HG03342 (cell line): ENCODE measurements at regions not wholly inside any gene's neighbourhood (a gene's known extent, or its start where the extent isn't known, plus 50 kb on each side); places are given as distances from the start of the nearest gene placed in this dataset.
"Not testable (repeated sequence)": the region's sequence is repeated elsewhere in the genome, so short reads cannot be mapped to it uniquely, and the experiment has no call there.

Experiments
- ATAC-seq: cut with Tn5 transposase; IDR thresholded peaks from one replicate; pipeline ENCODE4 v1.9.1; 2021; ENCODE audit warnings: mild to moderate bottlenecking, moderate library complexity; ENCODE audit not compliant: unreplicated experiment

DNA sequence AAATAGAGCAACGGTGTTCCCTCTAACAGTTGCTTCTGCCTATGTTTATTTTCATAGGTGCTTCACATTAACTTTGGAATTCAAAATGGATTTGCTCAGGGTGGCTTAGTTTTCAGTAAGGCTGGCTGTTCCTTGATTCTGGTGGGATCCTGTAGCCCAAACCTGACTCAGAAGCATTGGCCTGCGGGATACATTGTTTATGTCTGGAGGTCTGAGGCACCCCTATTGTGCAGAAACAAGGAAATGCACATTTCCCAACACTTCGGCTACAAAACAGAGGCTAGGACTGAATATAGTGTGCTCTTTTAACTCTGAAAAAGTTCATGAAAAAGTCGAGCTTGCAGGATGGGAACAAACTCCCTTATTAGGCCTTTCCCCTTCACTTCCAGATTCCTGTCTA is 133.8 kb upstream of the F3 start:
- no peak for ATAC-seq

DNA sequence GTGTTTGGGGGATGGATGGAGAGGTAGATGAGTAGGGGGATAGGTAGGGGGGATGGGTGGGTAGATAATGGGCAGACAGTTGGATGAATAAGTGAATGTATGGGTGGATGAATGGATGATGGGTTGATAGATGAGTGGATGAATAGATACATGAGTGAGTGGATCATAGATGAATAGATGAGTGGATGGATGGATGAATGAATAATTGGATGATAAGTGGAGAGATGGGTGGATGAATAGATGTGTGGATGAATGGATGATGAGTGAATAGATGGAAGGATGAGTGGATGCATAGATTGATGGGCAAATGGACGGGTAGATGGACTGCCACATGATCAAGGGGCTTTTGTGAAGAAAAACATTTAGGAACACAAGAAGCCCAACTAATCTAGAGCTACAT is 133.3 kb upstream of the F3 start:
- ATAC-seq, result no peak

DNA sequence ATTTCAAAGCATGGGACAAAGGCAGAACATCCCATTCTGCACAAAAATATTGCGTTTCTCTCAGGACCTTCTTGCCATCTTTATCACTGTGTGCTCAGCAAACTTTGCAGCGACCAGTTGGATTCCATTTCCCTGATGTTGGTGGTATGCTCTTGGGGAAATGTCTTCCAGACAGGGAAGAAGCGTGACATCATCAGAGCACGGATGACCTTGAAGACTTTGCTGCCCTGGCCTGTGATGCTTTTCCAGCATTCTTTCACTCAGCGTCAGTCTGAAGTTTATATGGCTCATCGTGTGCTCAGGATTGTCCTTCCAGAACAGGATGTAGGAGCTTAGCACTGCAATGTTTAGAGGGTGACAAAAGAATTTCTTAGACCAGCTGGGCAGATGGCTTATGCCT is 131.4 kb upstream of the F3 start:
- no peak for ATAC-seq

DNA sequence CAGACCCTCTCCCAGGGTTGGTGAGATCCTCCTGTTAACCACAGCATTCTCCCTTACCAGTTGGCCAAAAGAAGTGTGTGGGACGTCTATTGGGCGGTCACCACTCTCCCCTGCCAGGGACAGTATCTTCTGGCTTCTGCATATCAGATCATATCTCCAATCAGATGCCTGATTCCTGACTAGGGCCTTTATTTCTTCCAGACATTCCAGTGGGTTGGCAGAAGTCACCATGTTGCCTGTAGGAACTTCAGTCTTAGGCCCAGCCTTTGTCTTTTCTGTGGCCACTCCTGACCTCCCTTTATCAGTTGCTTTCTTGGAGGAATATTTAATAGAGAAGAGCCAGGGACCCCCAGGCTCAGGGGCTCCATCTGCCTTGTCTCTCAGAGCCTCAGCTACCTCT is 130.4 kb upstream of the F3 start:
- no peak for ATAC-seq

DNA sequence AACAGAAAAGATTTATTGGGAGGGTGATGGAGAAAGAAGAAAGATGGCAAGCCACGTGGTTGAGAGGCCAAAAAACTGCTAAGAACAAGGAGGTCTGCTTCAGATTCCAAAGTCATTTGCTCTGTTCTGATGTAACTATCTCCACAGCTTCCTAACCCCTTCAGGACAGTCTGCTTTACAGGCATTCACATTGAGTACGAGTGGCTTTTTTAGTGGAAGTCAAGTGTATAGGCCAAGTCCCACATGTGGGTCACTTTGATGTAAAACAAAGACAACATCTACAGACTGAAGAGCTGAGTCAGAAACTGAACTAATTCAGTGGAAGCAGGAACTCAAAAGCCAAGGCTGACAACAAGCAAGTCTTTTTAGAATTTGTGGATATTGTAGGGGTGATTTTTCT is 128.7 kb upstream of the F3 start:
- ATAC-seq, result no peak

DNA sequence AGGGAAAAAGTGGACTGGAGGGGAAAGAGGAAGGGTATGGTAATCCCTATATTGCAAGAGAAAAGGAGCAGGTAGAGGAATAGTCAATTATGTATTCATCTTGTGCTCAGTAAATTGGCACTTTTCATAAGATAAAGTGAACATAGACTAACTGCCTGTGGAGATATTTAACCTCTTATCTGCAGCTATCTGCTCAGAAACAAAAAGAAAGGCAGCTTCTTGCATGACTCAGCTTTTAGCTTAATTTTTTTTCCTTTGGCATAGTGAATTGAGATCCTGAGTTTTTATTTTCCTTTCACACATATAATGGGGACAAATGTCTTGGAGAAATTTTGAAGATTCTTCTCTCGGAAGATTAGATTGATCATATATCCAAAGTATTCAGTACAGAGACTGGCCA is 127.6 kb upstream of the F3 start:
- no peak for ATAC-seq

DNA sequence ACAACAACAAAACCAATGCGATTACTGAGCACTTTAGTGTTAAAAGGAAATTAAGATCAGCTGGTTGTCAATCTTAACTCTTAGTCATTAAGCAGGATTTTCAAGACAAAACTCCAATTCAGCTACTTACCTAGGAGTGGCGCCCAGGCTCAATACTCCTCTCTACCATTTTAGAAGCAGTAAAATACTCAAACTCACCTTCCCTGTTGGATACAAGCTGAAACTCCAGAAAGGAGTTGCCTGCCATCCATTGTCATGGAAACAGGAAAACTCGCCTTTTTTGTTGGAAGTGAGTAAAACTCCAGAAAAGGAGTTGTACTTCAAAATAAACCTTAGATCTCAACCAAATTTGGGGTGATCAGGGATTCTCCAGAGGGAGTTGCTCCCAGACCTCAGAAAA is 127.0 kb upstream of the F3 start:
- ATAC-seq, result no peak

DNA sequence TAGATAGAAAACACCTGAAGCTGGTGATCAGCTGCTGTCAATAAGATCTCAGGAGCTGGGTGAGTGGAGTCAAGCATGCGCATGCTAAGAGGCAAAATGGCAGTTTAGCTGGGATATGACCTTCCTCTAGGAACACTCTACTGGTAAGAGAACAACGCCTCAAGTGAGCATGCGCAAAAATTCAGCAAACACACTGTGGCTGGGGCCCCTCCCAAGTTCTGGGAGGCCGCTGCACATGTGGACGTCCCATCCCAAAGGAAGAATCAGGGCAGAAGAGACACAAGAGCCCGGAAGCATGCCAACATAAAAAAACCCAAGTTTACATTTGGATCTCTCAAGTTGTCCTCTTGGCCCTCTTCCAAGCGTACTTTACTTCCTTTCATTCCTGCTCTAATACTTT is 126.3 kb upstream of the F3 start:
- ATAC-seq, result no peak

DNA sequence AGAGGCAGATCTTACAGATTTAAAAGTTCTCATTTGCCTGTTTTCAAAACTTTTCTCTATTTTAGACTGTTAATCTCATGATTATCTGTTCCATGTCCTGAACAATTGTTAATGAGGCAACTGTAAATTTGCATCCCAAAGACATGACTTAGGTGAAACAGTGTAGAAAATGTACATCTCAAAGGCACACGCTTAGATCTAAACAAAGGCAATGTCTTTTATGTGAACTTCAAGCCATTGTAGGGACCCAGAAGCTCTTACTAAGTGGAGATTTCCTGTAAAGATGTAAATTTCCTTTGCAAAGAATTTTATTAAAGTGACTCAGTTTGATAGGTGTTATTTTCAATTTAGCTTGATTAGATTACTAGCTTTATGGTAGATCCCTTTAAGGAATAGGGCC is 125.2 kb upstream of the F3 start:
- no peak for ATAC-seq

DNA sequence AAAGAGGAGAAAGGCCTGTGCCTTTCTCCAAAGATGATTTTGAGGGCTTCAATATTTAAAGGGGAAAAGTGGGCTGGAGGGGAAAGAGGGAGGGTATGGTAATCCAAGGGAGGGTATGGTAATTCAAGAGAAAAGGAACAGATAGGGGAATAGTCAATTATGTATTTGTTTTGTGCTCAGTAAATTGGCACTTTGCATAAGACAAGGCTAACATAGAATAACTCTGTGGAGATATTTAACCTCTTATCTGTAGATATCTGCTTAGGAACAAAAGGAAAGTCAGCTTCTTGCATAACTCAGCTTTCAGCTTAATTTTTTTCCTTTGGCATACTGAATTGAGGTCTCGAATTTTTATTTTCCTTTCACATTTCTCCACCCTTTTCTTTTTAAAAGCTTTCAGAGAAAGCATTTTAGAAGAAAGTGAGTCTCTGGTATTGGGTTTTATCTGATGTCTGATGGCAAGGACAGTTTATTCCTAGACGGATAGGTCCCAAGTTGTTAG is 119.9 kb upstream of the F3 start:
- ATAC-seq, result no peak

DNA sequence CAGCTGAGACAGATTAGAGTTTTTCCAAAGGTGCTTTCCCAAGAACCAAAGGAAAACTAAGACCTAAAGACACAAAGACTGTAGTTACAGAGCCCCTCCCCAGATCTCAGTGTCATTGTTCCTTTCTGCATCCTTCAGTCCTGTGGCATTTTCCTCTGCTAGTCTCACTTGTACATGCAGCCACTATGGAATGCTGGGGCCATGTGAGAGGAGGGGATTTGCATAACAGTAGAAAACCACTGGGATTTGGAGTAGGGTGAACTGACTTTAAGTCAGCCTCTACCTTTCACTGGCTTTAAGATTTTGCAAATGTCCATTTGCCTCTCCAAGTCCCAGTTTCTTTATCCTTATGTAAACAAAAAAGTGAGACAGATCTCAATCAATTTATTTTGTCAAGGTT is 119.4 kb upstream of the F3 start:
- ATAC-seq, result no peak

DNA sequence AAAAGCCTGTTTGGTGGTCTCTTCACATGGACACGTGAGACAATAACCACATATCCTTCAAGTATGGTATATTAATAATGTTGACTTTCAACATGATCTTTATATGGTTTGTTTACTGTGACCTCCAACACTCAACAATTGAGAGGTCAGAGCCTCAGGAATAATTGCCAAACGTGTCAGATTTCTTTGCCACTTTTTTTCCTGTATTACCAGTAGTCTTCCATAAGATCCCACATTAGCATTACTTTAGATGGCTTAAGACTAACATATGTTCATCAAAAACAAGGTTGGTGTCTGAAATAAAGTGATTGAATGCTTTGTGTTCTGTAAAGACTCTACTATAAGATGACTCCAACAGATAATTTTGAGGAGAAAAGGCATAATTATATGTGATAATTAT is 118.7 kb upstream of the F3 start:
- no peak for ATAC-seq

DNA sequence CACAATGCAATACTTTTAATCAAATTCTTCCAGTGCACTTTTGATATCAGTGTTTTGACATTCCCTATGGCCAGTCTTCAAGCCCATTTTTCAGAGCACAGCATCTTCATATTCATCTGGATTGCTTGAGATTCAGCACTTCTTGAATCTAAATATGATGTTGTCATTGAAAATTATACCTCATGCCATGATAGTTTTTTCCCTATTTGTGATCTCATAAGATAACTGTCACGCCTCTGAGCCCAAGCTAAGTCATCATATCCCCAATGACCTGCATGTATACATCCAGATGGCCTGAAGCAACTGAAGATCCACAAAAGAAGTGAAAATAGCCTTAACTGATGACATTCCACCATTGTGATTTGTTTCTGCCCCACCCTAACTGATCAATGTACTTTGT is 117.6 kb upstream of the F3 start:
- ATAC-seq, result not testable (repeated sequence)

DNA sequence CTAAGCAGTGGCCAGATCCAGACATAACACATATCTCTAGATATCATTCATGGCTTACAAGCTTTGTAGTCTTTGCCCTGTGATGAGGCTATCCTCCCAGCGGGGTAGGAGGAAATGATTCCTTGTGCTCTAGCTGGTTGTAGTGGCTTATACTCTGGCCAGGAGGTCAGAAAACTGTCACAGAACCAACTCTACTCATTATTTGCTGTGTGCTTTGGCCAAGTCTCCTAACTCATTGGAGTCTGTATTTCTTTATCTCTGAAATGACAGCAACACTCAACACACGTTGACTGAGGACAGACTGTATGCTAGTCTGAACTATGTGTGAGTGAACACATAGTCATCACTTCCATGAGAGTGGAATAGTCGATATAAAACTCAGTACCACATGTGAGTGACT is 116.7 kb upstream of the F3 start:
- ATAC-seq, result no peak

DNA sequence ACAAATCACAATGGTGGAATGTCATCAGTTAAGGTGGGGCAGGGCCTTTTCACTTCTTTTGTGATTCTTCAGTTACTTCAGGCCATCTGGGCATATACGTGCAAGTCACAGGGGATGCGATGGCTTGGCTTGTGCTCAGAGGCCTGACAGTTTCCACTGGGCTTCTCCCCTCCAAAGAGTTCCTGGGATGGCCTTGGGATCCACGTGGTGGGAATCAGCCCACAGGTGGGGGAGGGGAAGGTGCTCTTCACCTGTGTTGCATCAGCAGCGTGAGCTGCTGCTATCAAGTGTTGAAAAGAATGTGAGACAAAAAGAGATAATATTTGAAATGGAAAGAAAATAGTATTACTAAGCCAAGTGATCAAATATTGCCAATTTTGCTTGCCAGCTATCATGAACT is 116.2 kb upstream of the F3 start:
- ATAC-seq, result not testable (repeated sequence)

DNA sequence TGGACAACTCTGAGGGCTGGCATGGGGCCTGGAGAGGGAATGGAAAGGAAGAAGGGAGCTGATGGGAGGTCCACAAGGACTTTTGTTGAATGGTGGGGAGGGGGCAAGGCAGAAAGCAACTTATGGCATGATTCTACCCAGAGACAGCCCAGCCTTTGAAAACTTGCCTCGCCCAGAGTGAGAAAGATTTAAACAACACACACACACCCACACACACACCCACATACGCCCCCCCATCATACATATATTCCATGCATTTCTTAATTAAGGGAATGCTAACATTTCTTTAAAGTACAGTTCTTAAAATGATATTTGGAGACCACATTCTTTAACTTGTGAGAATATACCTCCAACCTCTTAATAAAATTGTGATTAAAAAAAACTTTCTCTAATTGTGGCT is 115.4 kb upstream of the F3 start:
- ATAC-seq, result no peak

DNA sequence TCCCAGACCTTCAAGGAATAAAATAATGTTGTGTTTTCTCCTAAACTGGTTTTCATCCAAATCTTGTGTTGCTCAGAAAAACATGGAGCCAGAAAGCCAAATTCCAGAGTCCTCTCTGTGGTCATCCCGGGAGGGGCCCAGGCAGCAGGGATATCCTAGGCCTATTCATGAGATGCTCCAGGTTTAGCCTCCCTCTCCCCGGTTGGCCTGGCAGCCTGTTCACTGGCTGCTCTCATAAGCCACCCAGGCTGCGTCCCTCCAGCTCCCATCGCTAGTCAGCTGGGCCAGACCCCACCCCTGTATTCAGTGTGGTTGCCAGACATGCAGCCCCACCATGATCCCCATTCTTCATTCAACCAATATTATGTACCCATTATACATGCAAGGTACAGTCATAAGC is 113.4 kb upstream of the F3 start:
- ATAC-seq, result no peak

DNA sequence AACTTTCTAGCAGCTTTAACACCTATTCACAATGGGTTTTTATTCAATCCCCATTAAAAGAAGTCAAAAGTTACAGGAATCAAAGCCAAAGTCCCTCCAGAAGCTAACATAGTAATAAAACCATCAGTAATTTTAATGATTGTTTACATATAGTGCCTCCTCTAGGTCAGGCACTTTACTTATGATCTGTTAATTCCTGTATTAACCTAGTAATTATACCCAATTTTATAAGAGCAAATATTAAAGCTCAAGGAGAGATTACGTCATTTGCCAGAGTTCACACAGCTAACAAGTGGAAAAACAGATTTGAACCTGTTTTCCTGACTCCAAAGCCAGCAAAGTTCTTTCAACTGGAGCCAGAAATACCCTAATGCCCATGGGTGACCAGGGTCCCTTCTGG is 112.9 kb upstream of the F3 start:
- no peak for ATAC-seq

DNA sequence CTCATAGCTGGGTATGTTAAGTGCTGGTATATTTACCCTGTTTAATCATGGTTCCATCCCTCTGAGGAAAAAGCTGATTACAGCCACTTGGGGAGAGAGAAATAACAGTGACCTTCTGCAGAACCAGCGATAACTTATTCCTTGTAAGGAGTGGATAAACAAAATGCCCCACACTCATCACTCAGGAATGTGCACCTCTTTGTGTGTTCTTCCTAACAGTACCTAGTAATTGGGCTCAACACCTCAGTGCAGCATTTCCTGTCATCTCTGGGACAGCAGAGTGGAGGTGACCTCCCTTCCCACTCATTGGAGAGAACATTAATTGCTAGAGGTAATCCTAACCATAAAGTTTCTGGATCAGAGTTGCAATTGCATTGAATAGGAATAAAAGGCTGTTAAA is 112.5 kb upstream of the F3 start:
- ATAC-seq, result no peak

DNA sequence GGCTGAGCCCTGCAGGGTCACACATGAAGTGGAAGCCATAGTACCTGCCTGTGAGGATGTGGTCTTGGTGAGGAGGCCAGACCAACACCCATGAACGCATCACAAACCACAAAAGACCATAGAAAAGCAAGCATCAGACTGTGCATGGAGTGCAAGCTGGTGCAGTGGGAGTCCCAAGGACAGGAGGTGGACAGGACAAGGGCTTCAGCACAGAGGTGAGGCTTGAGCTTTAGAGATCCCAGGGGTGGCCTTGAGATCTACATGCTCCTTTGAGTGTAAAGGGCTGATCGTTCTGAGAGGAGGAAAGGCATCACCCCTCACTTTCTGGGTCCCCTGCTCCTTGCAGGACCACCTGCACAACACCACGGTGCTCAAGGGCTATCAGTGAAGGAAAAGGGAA is 111.9 kb upstream of the F3 start:
- ATAC-seq, result no peak

DNA sequence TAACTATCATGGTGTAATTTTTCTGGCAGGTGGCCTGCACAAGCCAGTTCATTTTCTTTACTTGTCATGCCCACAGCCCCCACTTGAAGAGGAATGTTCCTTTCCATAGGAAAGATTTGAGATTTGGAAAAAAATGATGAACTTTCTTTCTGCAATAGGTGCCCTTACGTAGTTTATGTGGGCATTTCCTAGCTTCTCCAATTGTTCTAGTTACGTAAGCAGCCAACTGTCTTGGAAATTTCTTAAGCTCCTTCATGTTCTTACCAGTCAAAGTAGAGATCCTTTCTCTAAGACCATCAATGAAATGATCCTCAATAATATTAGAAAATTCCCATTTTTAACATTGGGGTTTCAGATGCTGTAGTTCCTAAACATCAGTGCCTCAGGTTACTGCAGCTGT is 109.5 kb upstream of the F3 start:
- no peak for ATAC-seq

DNA sequence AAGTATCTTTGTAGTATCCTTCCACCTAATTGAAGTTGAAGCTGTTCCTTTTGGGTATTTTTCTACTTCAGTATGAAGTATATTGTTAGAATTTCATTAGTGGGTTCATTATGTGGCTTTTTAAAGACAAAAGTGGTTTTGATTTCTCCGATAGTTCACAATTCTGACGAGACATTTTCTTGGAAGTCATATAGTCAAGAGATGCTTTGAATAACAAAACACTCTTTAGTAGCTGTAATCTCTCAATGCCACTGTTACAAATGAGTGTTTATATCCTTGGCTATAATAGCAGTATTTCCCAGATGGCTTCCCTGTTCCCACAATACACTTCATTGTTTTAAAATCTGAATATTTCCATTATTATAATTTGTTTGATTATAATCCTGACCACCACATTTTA is 108.7 kb upstream of the F3 start:
- ATAC-seq, result no peak

DNA sequence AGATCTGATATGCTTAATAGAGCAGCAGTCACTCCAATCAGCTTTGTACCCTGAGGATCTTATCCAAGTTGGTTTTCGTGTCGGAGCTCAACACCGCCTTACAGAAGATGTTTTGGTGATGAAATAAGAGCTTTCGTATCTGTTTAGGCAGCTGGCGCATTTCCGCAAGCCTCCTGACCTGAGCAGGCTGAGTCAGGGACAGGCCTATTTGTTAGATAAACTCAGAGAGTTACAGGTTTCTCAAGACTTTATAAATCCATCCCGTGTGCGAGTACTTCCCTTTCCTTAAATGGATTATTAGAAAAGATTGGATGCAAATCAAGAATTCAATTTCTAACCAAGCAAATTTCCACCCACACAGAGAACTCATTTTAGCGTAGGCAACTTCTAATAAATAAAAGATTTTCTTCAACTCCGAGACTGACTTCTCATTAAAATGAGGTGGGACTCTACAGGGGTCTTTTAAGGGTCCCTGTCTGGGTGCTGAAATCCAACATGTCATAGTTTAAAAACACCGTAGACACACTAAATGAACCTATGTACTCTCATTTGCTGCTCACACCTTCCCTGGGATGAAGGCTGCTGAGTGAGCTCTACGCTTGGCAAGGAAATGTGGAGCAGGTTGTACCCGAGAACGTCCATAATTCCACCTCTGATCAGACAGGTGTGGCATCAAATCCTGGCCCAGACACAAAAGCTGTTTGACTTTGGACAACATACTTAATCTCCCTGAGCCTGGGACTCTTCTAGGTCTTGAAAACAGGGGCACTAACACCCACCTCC is 106.9 kb upstream of the F3 start:
- no peak for ATAC-seq
